22Rv1 (cell line): ENCODE measurements at regions not wholly inside any gene's neighbourhood (a gene's known extent, or its start where the extent isn't known, plus 50 kb on each side); places are given as distances from the start of the nearest gene placed in this dataset.

Experiments
- CTCF ChIP-seq: fragments of 450-650 bp; IDR thresholded peaks from 2 replicates; pipeline ENCODE4 v1.5.1; 2017; ENCODE audit warnings: mild to moderate bottlenecking
- ZFX ChIP-seq: fragments of 450-650 bp; IDR thresholded peaks from 2 replicates; pipeline ENCODE4 v1.6.1; 2017; ENCODE audit warnings: antibody characterized with exemption, borderline replicate concordance

GRCh38 chr12:75959060-75959459, 72.5 kb downstream of the PHLDA1 start:
- TF ChIP-seq CTCF: no peak
- no peak for TF ChIP-seq ZFX
